ENCODE measurements at regions not wholly inside any gene's neighbourhood (a gene's known extent, or its start where the extent isn't known, plus 50 kb on each side); places are given as distances from the start of the nearest gene placed in this dataset.

DNA sequence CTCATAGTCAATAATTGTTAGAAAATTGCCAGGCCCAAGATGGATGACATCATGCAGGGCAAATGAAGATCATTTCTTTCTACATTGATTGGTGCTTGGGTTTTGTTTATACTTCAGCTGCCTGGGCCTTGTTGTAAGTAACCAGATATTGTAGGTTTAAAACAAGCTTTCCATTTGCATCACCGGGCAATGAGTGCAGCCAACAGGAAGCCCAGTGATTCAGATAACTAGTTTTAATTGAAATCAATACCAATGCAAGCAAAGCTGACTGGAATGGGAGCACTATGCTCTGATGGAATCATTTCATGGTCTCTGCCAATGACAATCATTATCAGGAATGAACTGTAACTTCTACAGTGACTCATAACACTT, 279.3 kb downstream of the DUSP6 start:
- TF ChIP-seq POLR2A (IDR thresholded peaks at IDR 0.05), result no peak
- TF ChIP-seq, protein P1, sequence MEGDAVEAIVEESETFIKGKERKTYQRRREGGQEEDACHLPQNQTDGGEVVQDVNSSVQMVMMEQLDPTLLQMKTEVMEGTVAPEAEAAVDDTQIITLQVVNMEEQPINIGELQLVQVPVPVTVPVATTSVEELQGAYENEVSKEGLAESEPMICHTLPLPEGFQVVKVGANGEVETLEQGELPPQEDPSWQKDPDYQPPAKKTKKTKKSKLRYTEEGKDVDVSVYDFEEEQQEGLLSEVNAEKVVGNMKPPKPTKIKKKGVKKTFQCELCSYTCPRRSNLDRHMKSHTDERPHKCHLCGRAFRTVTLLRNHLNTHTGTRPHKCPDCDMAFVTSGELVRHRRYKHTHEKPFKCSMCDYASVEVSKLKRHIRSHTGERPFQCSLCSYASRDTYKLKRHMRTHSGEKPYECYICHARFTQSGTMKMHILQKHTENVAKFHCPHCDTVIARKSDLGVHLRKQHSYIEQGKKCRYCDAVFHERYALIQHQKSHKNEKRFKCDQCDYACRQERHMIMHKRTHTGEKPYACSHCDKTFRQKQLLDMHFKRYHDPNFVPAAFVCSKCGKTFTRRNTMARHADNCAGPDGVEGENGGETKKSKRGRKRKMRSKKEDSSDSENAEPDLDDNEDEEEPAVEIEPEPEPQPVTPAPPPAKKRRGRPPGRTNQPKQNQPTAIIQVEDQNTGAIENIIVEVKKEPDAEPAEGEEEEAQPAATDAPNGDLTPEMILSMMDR (IDR thresholded peaks at IDR 0.05), result no peak

Data from heart left ventricle (tissue), 13 donors.